NB4 (cell line): ENCODE measurements at regions not wholly inside any gene's neighbourhood (a gene's known extent, or its start where the extent isn't known, plus 50 kb on each side); places are given as distances from the start of the nearest gene placed in this dataset.

ENCODE experiments used
- POLR2A ChIP-seq: IDR thresholded peaks from 2 replicates; pipeline ENCODE4 v1.6.1; 2011; ENCODE audit warnings: mild to moderate bottlenecking; ENCODE audit not compliant: insufficient read length; ENCODE audit errors: extremely low read depth
- TF ChIP-seq, protein P1 (sequence below): IDR thresholded peaks from one replicate; pipeline ENCODE4 v1.5.1; 2012; ENCODE audit warnings: low read depth, low read length

DNA sequence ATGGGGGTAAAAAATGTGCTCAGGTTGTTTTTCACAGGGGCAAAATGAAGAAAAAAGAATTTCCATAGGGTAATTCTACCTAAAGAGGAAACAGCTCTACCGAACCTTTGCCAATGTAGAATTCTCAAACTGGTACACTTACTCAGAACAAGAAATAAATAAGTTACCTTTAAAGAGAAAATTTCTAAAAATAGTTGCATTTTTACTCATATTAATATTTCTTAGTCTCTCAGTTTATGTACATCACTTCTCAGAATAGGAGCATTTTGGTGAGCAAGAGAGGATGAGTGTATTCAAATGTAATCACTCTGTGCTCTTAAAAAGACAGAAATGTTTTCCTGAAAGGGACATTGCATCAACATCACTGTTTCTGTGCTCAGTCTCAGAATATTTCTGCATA lies 574.7 kb upstream of the SLC8A1 start:
- TF ChIP-seq, protein P1, sequence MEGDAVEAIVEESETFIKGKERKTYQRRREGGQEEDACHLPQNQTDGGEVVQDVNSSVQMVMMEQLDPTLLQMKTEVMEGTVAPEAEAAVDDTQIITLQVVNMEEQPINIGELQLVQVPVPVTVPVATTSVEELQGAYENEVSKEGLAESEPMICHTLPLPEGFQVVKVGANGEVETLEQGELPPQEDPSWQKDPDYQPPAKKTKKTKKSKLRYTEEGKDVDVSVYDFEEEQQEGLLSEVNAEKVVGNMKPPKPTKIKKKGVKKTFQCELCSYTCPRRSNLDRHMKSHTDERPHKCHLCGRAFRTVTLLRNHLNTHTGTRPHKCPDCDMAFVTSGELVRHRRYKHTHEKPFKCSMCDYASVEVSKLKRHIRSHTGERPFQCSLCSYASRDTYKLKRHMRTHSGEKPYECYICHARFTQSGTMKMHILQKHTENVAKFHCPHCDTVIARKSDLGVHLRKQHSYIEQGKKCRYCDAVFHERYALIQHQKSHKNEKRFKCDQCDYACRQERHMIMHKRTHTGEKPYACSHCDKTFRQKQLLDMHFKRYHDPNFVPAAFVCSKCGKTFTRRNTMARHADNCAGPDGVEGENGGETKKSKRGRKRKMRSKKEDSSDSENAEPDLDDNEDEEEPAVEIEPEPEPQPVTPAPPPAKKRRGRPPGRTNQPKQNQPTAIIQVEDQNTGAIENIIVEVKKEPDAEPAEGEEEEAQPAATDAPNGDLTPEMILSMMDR: no peak
- no peak for TF ChIP-seq POLR2A
